ENCODE measurements at regions not wholly inside any gene's neighbourhood (a gene's known extent, or its start where the extent isn't known, plus 50 kb on each side); places are given as distances from the start of the nearest gene placed in this dataset.

GRCh38 chr6:111943726-111944125 is 70.5 kb upstream of the FYN start:
- ATAC-seq = no peak
- Histone ChIP-seq H4K20me1 (replicated peaks; ENCODE audit: control insufficient read depth, insufficient read depth, low read length) (no peaks in the 10 kb centered on the region), H3K4me1 (replicated peaks in 1 of 2; ENCODE audit: control insufficient read depth in 2 of 2, insufficient read depth in 2 of 2, low read length in 2 of 2) (no peaks in the 10 kb centered on the region), H3K27ac (ENCODE audit: extremely low read depth, low read depth, low read length) (no peak overlapping the region), H3K4me2 (ENCODE audit: insufficient read depth, low read length) (no peak overlapping the region), H3K27me3 (ENCODE audit: control insufficient read depth in 2 of 2, insufficient read depth in 2 of 2, low read length in 2 of 2) (peaks cover 2 to 7% of the 10 kb centered on the region in 2 experiments; a peak in 1 of 5 replicates), H3K9ac (ENCODE audit: insufficient read depth in 1 of 2, low read depth in 2 of 2, low read length in 2 of 2) (no peak overlapping the region), H3K9me1 (ENCODE audit: control insufficient read depth, insufficient read depth, low read length) (no peaks in the 10 kb centered on the region), H3K79me2 (ENCODE audit: control insufficient read depth, insufficient read depth, low read length) (no peaks in the 10 kb centered on the region), H2AFZ (ENCODE audit: low read depth, low read length) (no peak overlapping the region), H3K9me3 (replicated peaks; ENCODE audit: control insufficient read depth, insufficient read depth, low read depth, low read length) (no peaks in the 10 kb centered on the region), H3K36me3 (ENCODE audit: control insufficient read depth, insufficient read depth, low read length) (no peaks in the 10 kb centered on the region), H3K4me3 (no peak overlapping the region)
- no peak for DNase-seq (ENCODE audit: extremely low read depth in 1 of 4, low spot score in 3 of 4)
- in situ Hi-C loops (cut with MboI) (no loop called here), intact Hi-C loops (cut with micrococcal nuclease) (no loop called here)
- CTCF ChIA-PET (ENCODE audit: low intra/inter-chr PET ratio) = no interaction called here
- no TSS peak for BruUV-seq (replicated peaks)
- no peak for FAIRE-seq
- POLR2A ChIA-PET = interaction anchor here (0.7 kb wide), 1 partner anchor 201 kb away, joined by 3 read pairs; no protein-coding TSS in a partner anchor
- 0% methylated on average over 3 of the region's 3 CpGs for WGBS (ENCODE audit: insufficient coverage, low coverage, missing lambda C conversion rate)
- TF ChIP-seq ZNF124 (CRISPR knock-in tag; IDR thresholded peaks at IDR 0.05) = no peak
- no peak for TF ChIP-seq DNMT1 (IDR thresholded peaks at IDR 0.05)
- TF ChIP-seq CHD7 (IDR thresholded peaks at IDR 0.05; ENCODE audit: low read depth, low read length) = no peak
- TF ChIP-seq NCOA4 (IDR thresholded peaks at IDR 0.05; ENCODE audit: partially characterized antibody) = no peak
- TF ChIP-seq ARID4B (CRISPR knock-in tag; IDR thresholded peaks at IDR 0.05) = no peak
- TF ChIP-seq CEBPB (tag; IDR thresholded peaks at IDR 0.05) = no peak
- no peak for TF ChIP-seq ZNF316 (IDR thresholded peaks at IDR 0.05)
- TF ChIP-seq GATAD2A (IDR thresholded peaks at IDR 0.05) = no peak

Measured in K562 (cell line).